ENCODE measurements at regions not wholly inside any gene's neighbourhood (a gene's known extent, or its start where the extent isn't known, plus 50 kb on each side); places are given as distances from the start of the nearest gene placed in this dataset.
"Not testable (repeated sequence)": the region's sequence is repeated elsewhere in the genome, so short reads cannot be mapped to it uniquely, and the experiment has no call there.

GRCh38 chr5:116722651-116723050 is 148.0 kb upstream of the SEMA6A start:
- no peak for DNase-seq
- no peaks in the 10 kb centered on the region for H3K27me3 ChIP-seq
- no peaks in the 10 kb centered on the region for H3K4me1 ChIP-seq
- H3K4me3 ChIP-seq, result no peak overlapping the region
- TF ChIP-seq POLR2A (IDR thresholded peaks at IDR 0.05) (no peak), CTCF (IDR thresholded peaks at IDR 0.05) (no peak)
- no peaks in the 10 kb centered on the region for H3K36me3 ChIP-seq
- no peaks in the 10 kb centered on the region for H3K9me3 ChIP-seq
- no peak overlapping the region for H3K27ac ChIP-seq

GRCh38 chr5:116719106-116719505 is 144.5 kb upstream of the SEMA6A start:
- Histone ChIP-seq H3K9me3 (no peaks in the 10 kb centered on the region), H3K4me1 (no peaks in the 10 kb centered on the region), H3K36me3 (no peaks in the 10 kb centered on the region), H3K4me3 (no peak overlapping the region), H3K27ac (no peak overlapping the region), H3K27me3 (no peaks in the 10 kb centered on the region)
- DNase-seq, result no peak
- TF ChIP-seq CTCF (IDR thresholded peaks at IDR 0.05) (no peak), POLR2A (IDR thresholded peaks at IDR 0.05) (no peak)

- H3K27me3 ChIP-seq, result no peaks in the 10 kb centered on the region
- H3K4me1 ChIP-seq, result no peaks in the 10 kb centered on the region
- H3K36me3 ChIP-seq, result no peaks in the 10 kb centered on the region
- no peak overlapping the region for H3K27ac ChIP-seq
- H3K4me3 ChIP-seq, result no peak overlapping the region
- no peak for DNase-seq
- H3K9me3 ChIP-seq, result no peaks in the 10 kb centered on the region
- TF ChIP-seq CTCF (IDR thresholded peaks at IDR 0.05), result no peak
- TF ChIP-seq POLR2A (IDR thresholded peaks at IDR 0.05), result no peak
These were observed 143.7 kb upstream of the SEMA6A start for GRCh38 chr5:116718317-116718716.

GRCh38 chr5:116709082-116709481 is 134.5 kb upstream of the SEMA6A start:
- H3K27ac ChIP-seq, result no peak overlapping the region
- no peak overlapping the region for H3K4me3 ChIP-seq
- no peaks in the 10 kb centered on the region for H3K27me3 ChIP-seq
- no peaks in the 10 kb centered on the region for H3K9me3 ChIP-seq
- H3K36me3 ChIP-seq, result no peaks in the 10 kb centered on the region
- DNase-seq, result no peak
- no peaks in the 10 kb centered on the region for H3K4me1 ChIP-seq
- TF ChIP-seq CTCF (IDR thresholded peaks at IDR 0.05), result no peak
- no peak for TF ChIP-seq POLR2A (IDR thresholded peaks at IDR 0.05)

- H3K9me3 ChIP-seq, H3K27ac ChIP-seq, H3K4me3 ChIP-seq, H3K27me3 ChIP-seq, H3K4me1 ChIP-seq, DNase-seq, H3K36me3 ChIP-seq: not testable (repeated sequence)
These were observed 130.5 kb upstream of the SEMA6A start for GRCh38 chr5:116705121-116705519.

GRCh38 chr5:116703941-116704340 is 129.3 kb upstream of the SEMA6A start:
- DNase-seq, result no peak
- H3K4me1 ChIP-seq, result no peaks in the 10 kb centered on the region
- H3K9me3 ChIP-seq, result no peaks in the 10 kb centered on the region
- H3K4me3 ChIP-seq, result no peak overlapping the region
- no peaks in the 10 kb centered on the region for H3K36me3 ChIP-seq
- TF ChIP-seq POLR2A (IDR thresholded peaks at IDR 0.05), result no peak
- TF ChIP-seq CTCF (IDR thresholded peaks at IDR 0.05), result no peak
- H3K27ac ChIP-seq, result no peak overlapping the region
- no peaks in the 10 kb centered on the region for H3K27me3 ChIP-seq

Data from Peyer's patch (tissue), 4 donors.